Activated CD4-positive, alpha-beta T cell treated with anti-CD3 and anti-CD28 coated beads for 24 hours (primary cell): ENCODE measurements at regions not wholly inside any gene's neighbourhood (a gene's known extent, or its start where the extent isn't known, plus 50 kb on each side); places are given as distances from the start of the nearest gene placed in this dataset.

Source experiments
- DNase-seq, 2 donors: peaks; one replicate each; pipeline ENCODE4 v3.0.0-alpha.2; 2020; ENCODE audit warnings: low read depth in 2 of 2

GRCh38 chr16:51907680-51908079 is 639.3 kb downstream of the TOX3 start:
- no peak for DNase-seq

GRCh38 chr16:51900221-51900780 is 646.6 kb downstream of the TOX3 start:
- DNase-seq: no peak

- no peak for DNase-seq
These were observed 648.1 kb downstream of the TOX3 start for GRCh38 chr16:51898872-51899271.

- DNase-seq: no peak
These were observed 650.9 kb downstream of the TOX3 start for GRCh38 chr16:51896013-51896412.

GRCh38 chr16:51892293-51893007 is 654.5 kb downstream of the TOX3 start:
- DNase-seq: no peak

DNA sequence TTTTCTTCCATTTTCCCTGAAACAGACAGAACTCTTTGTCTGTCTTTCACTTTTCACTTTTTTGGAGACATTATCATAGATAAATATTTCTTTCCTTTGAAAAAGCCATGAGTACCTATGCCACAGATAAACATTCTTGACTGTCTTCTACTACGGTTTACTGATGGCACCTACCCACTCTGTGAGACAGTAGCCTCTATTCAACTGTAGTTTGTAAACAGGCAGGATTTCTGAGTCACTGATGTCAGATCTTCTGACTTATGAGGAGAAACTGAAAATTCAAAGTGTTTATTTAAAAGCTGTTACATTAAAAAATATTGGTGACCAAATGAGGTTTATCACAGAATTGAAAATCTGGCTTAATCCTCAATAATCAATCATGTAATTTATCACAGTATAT is 658.4 kb downstream of the TOX3 start:
- no peak for DNase-seq

GRCh38 chr16:51888016-51888415 is 658.9 kb downstream of the TOX3 start:
- no peak for DNase-seq

DNA sequence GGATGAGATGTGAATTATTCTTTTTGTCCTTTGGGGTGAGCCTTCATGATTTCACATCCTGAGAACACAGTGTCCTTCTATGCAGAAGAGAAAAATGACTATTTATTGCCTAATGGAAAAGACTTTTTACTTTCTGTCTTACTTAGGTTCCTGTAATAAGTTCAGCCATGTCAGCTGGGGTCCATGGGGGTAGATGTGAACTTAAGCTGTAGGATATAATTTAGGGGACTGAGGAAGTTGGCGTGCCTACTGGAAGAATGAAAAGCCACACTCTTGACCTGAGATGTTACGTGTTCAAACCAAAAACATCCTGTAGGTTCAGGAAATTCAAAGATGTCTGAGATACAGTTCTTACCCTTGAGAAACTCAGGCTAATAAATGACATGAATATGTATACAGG is 660.5 kb downstream of the TOX3 start:
- DNase-seq: no peak

GRCh38 chr16:51884773-51885172 is 662.2 kb downstream of the TOX3 start:
- no peak for DNase-seq

DNA sequence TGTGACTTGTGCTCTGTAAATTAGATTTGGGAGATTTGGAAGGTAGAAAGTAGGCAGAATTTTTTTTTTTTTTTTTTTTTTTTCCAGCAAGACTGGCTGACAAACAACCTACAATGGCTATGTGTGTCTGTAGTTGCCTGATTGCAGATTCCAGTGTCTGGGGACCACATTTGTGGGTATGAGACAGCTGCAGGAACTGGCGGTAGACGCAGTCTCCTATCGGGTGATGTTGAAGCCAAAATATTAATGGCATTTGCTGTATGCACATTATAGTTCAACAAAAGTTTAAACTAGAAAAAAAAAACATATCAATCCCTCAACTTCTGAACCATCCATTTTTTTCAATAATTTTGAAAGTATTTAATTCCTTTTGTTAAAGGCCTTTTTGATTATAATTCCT is 665.2 kb downstream of the TOX3 start:
- no peak for DNase-seq

GRCh38 chr16:51880776-51881175 is 666.2 kb downstream of the TOX3 start:
- no peak for DNase-seq

DNA sequence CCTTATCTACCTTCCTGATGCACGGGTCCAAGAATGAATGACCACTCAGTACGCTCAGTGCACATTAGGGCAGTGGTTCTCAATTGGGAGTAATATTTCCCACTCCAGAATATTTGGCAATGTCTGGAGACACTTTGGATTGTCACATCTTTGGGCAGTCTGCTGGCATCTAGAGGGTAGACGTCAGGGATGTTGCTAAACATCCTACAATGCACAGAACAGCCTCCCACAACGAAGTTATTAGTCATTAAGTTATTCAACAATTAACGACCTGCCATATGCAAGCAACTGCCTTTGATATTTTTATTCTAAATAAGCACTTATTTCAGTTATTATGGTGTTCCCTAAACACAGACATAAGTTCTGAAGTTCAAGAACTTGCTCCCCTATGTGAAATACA is 669.3 kb downstream of the TOX3 start:
- no peak for DNase-seq

DNA sequence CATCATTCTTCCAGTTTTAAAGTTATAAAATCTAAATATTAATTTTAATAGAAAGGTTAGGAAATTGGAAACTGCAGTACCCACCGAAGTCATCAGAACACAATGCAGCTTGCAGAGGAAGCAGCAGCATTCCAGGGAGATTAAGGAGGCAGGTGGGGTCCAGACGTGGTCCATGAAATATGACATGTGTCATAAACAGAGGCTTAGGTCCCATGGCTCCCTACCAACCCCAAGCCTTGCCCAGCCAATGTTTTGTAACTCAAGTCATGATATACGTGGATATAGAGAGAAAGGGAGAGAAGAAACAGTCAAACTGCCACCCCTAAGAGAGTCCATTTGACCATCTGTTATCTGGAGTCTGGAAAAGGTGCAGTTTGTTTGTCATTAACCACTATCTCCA is 670.0 kb downstream of the TOX3 start:
- DNase-seq: no peak

DNA sequence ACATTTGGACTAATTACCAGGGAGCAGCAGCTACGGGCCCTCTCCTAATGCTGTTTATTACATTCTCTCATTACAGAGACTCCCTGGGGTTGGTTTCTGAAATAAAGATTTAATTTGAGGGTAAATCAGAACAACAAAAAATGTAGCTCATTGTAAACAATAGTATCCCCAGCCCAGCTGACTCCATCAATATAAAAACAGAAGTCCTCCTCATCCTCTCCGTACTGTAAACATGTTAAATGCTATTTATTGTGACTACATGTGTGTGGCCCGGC is 670.4 kb downstream of the TOX3 start:
- no peak for DNase-seq

GRCh38 chr16:51875834-51876600 is 670.9 kb downstream of the TOX3 start:
- no peak for DNase-seq

DNA sequence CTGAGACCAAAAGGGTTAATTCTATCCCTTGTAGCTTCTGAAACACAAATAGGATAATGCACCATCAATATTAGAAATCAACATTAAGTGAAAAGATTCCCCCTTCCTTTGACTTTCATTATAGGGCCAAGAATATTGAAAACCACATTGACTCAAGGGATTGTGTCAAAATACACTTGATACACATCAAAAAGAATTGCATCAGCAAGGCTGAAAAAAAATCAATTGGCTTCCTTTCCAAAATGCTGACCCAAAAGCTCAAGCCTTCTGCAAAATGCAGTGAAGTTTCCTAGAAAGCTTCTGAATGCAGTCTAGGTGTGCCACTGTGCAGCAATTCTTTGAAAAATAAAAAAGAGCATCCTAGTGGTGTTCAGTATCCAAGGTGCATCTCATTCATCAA is 674.4 kb downstream of the TOX3 start:
- DNase-seq: no peak

DNA sequence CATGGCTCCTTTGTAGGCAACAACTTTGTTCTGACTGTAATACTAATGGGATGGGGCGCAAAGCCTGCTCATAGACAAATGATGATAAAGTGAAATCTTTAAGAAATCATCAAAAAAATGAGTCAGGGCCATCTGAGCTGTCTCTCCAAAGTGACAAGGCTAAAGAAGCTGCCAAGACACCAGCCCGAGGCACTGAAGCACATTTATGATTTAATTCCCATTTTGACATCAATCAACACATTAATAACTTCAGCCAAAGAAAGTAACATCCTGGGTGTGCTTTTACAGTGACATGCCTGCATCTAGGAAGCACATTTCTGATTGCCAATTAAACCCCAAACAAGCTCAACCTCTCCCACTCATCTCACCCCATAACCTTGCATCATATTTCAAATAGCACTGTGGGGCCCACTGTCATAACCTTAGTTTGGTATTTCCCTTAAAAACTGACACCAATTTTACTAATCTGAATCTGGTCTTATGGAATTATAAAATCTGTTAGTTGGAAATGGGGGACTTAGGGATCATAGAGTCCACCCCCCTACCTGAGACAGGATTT is 676.6 kb downstream of the TOX3 start:
- no peak for DNase-seq

DNA sequence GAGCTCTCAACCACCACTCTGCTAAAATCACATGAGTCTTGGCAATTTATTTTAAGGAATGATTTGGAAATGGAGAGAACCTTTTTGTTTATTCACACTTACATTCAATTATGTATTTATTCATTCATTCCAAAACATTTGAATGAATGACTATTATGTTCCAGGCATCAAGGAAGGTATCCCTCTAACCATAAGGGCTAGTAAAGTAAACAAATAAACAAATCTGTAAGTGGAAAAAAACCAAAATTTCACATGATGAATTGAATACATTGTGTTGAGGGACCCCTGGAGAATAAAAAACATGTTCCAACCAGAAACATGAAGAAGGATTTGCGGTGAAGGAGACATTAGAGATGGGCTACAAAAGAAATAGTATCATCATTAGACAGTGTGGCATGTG is 677.8 kb downstream of the TOX3 start:
- DNase-seq: no peak

- DNase-seq: no peak
These were observed 678.3 kb downstream of the TOX3 start for GRCh38 chr16:51868631-51869030.

- no peak for DNase-seq
These were observed 679.4 kb downstream of the TOX3 start for GRCh38 chr16:51867386-51868065.

- DNase-seq: no peak
These were observed 682.4 kb downstream of the TOX3 start for GRCh38 chr16:51864575-51864974.

GRCh38 chr16:51854401-51854951 is 692.5 kb downstream of the TOX3 start:
- no peak for DNase-seq
